SU-DHL-6 (cell line): ENCODE measurements at regions not wholly inside any gene's neighbourhood (a gene's known extent, or its start where the extent isn't known, plus 50 kb on each side); places are given as distances from the start of the nearest gene placed in this dataset.
"Not testable (repeated sequence)": the region's sequence is repeated elsewhere in the genome, so short reads cannot be mapped to it uniquely, and the experiment has no call there.

ENCODE experiments used
- EZH2phosphoT487 ChIP-seq: fragments of 200-600 bp; sonication (generic), shearing (Covaris generic); conservative IDR thresholded peaks from 2 replicates; pipeline ENCODE4 v1.6.1; 2018; ENCODE audit warnings: mild to moderate bottlenecking, antibody characterized with exemption, low read length, moderate library complexity, mixed read lengths
- TF ChIP-seq, protein P1 (sequence below): fragments of 200-600 bp; sonication (generic); IDR thresholded peaks from one replicate; pipeline ENCODE4 v1.5.1; 2017; ENCODE audit warnings: antibody characterized with exemption, mild to moderate bottlenecking, low read length, moderate library complexity; ENCODE audit not compliant: insufficient read depth, poor library complexity, severe bottlenecking

DNA sequence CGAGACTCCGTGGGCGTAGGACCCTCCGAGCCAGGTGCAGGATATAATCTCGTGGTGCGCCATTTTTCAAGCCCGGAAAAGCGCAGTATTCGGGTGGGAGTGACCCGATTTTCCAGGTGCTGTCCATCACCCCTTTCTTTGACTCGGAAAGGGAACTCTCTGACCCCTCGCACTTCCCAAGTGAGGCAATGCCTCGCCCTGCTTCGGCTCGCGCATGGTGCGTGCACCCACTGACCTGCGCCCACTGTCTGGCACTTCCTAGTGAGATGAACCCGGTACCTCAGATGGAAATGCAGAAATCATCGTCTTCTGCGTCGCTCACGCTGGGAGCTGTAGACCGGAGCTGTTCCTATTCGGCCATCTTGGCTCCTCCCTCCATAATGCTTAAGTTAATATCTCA is 876.9 kb upstream of the API5 start:
- TF ChIP-seq, protein P1, sequence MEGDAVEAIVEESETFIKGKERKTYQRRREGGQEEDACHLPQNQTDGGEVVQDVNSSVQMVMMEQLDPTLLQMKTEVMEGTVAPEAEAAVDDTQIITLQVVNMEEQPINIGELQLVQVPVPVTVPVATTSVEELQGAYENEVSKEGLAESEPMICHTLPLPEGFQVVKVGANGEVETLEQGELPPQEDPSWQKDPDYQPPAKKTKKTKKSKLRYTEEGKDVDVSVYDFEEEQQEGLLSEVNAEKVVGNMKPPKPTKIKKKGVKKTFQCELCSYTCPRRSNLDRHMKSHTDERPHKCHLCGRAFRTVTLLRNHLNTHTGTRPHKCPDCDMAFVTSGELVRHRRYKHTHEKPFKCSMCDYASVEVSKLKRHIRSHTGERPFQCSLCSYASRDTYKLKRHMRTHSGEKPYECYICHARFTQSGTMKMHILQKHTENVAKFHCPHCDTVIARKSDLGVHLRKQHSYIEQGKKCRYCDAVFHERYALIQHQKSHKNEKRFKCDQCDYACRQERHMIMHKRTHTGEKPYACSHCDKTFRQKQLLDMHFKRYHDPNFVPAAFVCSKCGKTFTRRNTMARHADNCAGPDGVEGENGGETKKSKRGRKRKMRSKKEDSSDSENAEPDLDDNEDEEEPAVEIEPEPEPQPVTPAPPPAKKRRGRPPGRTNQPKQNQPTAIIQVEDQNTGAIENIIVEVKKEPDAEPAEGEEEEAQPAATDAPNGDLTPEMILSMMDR, result not testable (repeated sequence)
- TF ChIP-seq EZH2phosphoT487, result not testable (repeated sequence)
